NCI-H1694 treated with DMSO at 0.1 percent for 48 hours (cell line): ENCODE measurements at regions not wholly inside any gene's neighbourhood (a gene's known extent, or its start where the extent isn't known, plus 50 kb on each side); places are given as distances from the start of the nearest gene placed in this dataset.
"Not testable (repeated sequence)": the region's sequence is repeated elsewhere in the genome, so short reads cannot be mapped to it uniquely, and the experiment has no call there.

Experiments used
- DNase-seq: peaks from one replicate; lab custom pipeline; 2025; lab: John Stamatoyannopoulos, UW

DNA sequence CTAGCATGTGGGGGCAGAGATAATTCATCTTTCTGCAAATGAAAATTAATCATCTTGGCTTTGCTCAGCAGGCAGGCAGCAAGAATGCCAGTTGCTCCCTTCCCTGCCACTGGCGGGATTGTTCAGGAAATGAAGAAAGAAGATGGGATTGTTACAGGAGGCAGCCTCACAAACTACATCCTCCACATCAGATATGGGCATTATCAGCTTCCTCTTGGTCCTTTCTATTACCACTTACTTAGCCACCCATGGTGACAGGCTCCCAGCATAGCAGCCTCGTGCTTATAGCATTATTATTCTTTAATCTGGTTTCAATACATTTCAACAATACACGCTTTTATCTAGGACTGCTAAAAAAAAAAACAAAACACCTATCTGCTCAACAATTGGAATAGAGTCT, 461.6 kb upstream of the ISX start:
- no peak for DNase-seq

DNA sequence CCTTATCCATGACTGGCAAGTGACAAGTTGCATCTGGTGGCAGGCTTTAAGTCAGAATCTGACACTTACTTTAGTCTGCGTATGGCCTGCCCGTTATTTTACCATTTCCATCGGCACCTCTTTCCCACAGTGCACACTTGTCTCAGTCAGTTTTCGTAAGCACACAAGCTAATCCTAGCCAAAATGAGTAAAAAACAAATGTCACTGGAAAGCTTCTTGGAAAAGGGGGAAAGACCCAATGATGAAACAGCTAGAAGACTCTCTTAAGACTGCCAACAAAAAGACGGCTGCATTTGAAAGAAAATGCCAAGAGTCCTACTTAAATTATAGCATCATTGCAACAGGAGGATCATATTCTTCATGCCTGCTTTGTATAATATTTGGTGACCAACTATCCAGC, 457.9 kb upstream of the ISX start:
- DNase-seq, result no peak

DNA sequence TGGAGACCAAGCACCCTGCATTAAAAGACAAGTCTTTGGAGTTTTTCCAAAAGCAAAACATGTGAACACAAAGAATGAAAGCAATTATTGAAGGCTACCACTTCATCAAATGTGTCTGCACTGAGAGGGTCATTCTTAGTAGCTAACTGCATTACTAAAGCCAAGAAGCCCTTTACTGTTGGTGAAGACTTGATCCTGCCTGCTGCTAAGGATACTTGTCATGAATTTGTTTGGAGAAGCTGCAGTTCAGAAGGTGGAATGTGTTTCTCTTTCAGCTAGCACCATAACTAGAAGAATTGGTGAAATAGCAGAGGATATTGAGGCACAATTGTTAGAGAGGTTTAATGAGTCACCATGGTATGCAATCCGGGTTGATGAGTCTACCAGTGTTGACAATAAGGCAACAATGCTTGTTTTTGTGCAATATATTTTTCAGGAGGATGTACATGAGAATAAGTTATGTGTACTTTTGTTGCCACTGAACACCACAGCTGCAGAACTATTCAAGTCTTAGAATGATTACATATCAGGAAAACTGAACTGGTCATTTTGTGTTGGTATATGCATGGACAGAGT, 457.3 kb upstream of the ISX start:
- DNase-seq, result no peak

DNA sequence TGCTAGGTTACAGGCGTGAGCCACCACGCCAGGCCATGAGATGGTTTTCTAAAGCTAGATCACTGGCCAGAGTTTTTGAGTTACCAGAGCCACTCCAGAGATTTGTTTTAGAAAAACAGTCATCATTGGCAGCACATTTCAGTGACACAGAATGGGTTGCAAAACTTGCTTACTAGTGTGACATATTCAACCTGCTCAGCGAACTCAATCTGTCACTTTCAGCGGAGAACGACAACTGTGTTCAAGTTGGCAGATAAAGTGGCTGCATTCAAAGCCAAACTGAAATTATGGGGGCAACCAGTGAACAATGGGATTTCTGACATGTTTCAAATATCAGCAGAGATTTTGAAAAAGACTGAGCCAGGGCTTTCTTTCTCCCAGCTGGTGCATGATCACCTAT, 456.3 kb upstream of the ISX start:
- DNase-seq, result no peak

DNA sequence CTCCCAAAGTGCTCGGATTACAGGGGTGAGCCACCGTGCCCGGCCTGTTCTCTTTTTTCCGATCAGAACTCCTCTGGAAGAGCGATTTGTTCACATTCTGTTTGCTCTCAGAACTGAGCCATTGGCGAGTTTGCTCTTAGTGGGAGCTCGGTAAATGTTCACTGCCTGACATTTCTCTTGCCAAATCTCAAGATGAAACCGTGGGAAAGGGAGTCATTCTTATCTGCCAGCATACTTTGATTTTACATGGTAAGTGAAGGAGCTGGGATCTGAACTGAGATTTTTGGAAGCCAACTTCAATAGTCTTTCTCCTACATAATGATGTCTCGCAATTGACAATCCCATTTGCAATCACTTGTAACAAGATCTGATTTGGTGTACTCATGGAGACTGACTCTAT, 445.8 kb upstream of the ISX start:
- DNase-seq, result no peak

DNA sequence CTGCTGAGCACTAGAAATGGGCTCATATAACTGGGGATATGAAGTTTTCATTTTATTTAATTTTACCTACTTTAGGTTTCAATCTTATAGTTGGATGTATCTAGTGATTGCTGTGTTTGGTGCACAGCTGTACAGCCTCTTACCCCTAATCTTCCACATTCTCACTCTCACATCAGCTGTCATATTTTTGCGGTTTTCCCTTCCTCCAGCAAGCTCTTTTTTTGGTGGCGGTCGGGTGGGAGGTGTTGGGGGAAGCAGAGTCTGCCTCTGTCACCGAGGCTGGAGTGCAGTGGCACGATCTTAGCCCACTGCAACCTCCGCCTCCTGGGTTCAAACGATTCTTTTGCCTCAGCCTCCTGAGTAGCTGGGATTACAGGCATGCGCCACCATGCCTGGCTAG, 445.1 kb upstream of the ISX start:
- no peak for DNase-seq

DNA sequence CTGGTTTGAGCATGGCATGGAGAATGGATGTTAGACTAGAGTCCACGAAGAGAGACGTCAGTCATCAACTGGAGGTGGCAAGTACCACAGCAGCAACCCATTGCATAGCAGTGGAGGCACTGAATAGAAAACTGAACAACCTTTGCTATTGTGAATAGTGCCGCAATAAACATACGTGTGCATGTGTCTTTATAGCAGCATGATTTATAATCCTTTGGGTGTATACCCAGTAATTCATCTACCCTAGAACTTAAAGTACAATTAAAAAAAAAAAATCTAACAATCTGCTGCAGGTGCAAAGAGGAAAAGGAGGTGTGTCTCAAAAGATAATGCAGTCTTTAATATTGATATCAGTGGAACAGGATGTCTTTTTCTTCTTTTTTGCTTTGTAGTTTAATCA, 443.4 kb upstream of the ISX start:
- no peak for DNase-seq

DNA sequence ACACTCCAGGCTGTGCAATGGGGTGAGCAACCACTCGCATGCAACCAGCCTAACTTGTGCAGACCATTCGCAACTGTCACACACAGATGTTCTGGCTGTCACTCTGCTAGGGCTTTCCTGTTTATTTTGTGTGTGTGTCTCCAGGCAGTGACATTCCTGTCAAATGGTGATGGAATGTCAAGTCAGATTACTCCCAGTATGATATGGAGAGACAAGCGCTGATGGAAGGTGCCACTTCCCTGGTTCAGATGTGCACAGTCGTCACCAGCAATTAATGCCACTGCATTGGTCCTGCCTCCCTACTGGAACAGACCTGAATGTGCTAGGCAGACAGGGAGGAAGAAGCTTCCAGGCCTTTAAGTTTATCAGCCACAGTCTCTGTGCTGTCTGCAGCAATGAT, 442.4 kb upstream of the ISX start:
- DNase-seq, result no peak

DNA sequence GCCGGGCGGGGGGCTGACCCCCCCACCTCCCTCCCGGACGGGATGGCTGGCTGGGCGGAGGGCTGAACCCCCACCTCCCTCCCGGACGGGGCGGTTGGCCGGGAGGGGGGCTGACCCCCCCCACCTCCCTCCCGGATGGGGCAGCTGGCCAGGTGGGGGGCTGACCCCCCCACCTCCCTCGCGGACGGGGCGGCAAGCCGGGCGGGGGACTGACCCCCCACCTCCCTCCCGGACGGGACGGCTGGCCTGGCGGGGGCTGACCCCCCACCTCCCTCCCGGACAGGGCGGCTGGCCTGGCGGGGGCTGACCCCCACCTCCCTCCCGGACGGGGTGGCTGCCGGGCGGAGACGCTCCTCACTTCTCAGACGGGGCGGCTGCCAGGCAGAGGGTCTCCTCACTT, 440.1 kb upstream of the ISX start:
- not testable (repeated sequence) for DNase-seq

DNA sequence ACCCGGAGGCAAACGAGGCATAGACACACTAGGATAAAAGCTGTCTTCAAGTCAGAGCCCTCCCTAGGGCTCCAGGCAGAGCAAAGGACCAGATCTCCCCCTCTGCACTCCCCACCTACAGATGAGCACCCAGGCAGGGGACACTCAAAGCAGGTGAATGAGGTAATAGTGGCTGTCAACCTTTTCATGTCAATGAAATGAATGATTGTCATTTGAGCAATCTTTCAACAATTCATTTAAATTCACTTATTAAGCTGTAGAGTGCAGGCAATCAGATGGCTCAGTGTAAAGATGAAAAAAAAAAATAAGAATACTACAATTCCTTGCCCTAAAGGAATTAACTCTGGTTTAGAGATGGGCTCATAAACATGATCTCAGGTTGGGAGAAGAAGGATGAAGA, 427.8 kb upstream of the ISX start:
- no peak for DNase-seq

DNA sequence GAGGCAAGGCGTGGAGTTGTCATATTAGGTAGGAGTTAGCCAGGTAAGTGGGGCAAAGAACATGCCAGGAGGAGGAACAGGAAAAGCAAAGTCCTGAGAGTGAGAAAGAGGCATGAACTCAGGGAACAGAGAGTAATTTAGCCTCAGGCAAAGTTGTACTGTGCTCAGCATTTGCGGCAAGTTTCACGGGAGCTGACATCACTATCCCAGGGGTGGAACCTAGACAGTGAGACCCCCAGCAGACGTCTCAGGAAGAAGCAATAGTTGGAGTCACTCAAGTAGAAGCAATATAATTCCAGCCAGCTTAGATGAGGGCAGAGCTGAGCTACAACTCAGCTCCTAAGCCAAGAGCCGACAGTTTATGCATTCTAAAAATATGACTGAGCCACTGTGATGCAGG, 426.0 kb upstream of the ISX start:
- no peak for DNase-seq

DNA sequence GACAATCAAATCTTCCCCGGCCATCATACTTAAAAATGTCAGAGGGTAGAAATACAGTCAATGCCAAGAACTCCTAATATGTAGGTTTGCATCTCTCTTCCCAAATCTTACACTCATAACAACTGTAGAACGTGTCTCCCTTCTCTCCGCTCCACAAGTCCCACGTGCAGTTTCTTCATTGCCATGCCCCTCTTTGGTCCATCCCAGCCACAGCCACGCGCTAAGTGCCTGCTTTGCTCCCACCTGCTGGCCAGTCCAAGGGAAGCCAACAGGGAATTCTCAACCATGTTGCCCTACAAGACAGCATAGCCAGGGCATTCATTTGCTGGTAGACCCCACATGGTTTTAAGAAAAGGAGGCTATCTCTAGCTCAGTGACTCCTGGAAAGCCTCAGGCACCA, 420.6 kb upstream of the ISX start:
- DNase-seq, result no peak

DNA sequence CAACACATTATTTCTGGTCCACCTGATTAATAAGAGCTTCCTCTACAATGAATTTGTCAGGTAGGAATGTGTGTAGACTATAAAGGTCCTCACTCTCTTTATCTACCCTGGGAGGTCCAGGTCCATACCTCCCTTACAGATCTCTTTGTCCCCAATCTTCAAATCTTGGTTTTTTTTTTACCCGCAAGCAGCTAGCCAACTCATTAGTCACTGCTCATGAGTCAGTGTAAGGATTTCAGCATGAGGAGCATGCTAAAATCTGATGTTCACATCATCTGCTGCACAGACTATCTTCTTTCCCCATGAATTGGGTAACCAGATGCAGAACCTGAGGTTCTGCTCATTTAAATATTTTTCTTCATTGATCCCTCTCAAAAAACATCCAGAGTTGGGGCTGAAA, 397.0 kb upstream of the ISX start:
- DNase-seq, result no peak

DNA sequence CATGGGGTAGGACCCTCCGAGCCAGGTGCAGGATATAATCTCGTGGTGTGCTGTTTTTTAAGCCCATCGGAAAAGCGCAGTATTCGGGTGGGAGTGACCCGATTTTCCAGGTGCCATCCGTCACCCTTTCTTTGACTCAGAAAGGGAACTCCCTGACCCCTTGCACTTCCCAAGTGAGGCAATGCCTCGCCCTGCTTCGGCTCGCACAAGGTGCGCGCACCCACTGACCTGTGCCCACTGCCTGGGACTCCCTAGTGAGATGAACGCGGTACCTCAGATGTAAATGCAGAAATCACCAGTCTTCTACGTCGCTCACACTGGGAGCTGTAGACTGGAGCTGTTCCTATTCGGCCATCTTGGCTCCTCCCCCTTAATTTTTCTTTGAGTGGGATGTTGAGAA, 382.9 kb upstream of the ISX start:
- DNase-seq, result not testable (repeated sequence)

DNA sequence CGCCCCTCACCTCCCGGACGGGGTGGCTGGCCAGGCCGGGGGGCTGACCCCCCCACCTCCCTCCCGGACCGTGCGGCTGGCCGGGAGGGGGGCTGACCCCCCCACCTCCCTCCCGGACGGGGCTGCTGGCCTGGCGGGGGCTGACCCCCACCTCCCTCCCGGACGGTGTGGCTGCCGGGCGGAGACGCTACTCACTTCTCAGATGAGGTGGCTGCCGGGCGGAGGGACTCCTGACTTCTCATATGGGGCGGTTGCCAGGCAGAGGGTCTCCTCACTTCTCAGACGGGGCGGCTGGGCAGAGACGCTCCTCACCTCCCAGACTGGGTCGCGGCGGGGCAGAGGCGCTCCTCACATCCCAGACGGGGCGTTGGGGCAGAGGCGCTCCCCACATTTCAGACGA, 381.7 kb upstream of the ISX start:
- DNase-seq, result not testable (repeated sequence)

DNA sequence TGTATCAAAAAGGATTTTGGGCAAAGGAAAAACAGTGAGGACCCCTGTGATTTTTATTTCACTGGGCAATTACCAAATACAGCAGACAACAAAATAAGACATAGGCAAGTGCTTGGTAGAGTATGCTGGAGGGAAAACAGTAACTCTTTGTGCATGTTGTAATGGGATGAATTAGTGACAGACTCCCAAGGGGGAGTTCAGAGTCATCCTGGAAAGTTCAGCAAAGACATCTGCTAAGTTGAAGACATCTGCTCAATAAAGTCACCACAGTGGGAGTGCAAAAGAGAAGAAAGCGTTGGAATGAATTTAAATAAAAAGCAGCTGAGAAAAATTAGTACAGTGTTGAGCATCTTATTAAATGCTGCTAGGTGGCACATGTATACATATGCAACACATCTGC, 378.8 kb upstream of the ISX start:
- no peak for DNase-seq

DNA sequence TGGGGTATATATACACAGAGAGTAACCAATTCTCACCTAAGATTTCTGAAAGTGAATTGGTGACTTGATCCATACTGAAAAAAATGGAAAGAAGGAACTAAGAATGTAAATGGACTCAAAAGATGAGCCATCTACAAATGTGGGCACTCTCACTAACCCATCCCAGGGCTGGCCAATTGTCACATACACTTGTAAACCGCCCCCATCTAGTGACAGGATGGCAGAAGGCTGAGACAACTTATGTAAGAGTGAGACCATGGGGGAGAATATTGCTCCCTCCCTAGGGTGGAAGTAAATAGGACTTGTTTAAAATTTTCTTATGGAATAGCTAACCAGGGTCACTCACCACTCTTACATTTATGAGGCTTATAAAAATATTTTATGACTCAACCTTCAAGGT, 377.1 kb upstream of the ISX start:
- DNase-seq, result no peak

DNA sequence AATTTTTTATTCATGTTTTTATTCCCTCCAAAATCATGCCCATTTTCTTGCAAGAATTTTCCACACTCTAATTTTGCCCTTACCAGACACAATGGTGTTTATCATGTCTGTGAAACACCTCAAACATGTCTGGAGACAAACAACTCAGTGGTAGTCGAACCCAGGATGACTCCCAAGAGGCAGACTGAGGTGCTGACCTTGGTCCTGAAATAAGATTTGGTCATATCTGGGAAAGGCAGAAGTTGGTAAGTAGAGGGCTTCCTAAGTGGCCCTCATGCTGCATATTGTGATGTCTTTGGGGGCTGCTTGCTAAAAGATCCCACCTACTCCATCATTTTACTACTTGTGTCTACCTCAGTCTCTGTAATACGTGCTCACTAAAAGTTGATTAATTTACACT, 369.4 kb upstream of the ISX start:
- no peak for DNase-seq

DNA sequence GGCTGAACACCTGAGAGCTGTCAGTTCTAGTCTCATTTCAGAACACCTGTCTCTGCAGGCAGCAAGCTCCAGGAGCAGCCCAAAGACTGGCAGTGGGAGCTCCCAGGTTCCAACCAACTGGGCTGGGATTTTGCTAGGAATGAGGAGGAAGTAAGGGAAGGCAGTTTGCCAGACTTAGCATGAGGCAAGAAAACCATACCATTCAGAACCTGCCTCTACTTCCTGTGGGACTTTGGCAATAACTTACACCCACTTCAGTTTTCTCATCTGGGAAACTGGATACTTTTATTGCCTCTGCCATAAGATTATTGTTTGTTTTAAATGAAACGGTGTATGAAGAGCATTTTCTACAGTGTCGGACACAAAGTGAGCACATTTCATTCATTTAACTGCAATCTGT, 363.7 kb upstream of the ISX start:
- DNase-seq, result no peak

DNA sequence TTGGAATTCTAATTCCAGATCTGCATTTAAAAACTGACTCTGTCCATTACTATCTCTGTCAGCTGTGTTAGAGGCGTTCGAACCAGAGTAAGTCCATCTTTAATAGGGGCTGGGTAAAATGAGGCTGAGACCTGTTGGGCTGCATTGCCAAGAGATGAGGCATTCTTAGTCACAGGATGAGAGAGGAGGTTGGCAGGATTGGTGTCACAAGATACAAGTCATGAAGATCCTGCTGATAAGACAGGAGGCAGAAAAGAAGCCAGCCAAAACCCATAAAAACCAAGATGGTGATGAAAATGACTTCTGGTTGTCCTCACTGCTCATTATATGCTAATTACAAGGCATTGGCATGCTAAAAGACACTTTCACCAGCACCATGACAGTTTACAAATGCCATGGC, 356.3 kb upstream of the ISX start:
- DNase-seq, result no peak

DNA sequence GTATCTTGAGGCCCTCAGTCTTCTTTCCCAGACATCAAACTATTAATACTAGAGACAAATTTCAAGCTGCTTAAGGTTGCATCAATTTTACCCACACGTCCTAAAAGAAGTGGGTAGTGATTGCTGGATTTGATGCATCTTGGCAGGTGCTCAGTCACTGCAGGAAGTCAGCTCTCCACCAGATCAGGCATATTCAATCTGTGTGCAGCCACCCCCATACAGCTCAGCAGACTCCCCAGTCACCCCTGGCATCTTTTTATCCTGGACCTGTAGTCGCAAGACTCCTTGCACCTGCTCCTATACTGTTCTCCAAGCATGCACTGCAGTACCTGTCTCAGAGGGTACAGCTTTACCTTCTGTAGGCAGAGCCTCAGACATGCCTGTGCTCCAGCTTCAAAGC, 343.1 kb upstream of the ISX start:
- no peak for DNase-seq

DNA sequence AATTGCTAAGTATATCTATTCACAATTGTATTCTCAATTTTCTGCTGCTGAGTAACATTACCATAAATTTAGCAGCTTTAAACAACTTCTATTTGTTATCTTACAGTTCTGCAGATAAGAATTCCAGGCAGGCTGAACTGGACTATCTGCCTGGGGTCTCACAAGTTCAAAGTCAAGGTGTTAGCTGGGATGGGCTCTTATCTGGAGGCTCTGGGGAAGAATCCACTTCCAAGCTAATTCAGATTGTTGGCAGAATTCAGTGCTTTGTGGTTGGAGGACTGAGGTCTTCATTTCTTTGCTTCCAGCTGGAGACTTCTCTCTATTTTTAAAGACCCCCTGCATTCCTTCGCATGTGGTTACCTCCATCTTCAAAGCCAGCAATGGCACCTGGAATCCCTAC, 329.9 kb upstream of the ISX start:
- DNase-seq, result no peak

DNA sequence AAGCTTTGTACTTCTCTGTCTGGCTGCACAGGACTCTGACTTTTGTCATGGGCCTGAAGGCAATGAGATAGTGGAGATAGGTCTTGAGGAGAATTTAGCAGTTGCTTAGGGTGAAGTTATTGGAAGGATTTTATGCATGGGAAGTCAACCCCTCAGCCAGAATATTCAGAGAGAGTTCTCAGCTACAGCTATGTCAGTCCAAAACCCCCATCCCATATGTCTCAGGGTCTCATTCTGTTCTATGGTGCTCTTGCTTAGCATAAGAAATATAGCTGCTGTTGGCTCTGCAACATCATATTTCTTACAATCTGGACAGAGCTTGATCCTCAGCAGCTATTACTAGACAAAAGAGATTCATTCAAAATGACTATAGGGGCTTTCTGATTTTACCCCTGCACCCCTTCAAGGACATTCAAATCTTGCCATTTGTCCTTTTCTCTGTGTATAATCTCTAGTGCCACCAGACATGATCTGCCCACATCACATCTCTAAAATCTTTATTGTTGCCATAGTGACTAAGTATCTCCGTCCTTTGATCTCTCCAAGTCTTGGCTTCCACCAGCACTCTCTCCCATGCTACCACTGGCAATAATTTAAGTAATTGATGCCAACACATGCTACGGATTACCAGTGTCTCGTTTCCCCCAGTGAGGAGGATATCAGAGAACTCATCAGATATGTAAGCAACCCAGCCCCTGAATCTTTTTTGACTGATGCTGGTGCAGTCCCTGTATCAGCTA, 327.1 kb upstream of the ISX start:
- no peak for DNase-seq

DNA sequence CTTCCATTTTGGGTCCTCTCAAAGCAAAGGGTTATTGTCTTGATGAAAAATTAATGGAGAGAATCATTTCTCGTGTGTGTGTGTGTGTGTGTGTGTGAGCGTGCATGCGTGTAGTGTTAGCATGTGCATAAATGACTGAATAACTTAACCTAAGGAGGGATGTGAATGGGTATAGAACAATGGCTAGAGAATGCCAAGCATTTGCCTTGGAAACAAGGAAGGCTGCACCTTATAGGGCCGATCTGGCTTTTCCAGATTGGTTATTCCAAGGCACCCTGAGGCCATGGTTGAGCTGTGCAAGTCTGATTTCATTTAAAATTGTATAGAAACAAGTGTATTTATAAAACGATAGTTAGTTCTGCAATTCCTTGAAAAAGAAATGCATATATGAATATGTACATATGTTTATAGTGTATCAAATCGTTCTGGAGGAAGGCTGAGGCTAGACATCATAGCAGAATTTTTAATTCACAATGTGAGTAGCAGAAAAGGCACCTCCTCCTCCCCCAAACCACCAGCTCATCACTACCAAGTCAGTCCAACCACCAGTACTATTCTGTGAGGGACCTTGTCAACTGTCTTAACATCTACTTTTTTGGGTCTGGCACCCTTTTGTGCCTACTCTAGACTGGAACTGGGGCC, 322.7 kb upstream of the ISX start:
- DNase-seq, result no peak
